ENCODE measurements at regions not wholly inside any gene's neighbourhood (a gene's known extent, or its start where the extent isn't known, plus 50 kb on each side); places are given as distances from the start of the nearest gene placed in this dataset.

DNA sequence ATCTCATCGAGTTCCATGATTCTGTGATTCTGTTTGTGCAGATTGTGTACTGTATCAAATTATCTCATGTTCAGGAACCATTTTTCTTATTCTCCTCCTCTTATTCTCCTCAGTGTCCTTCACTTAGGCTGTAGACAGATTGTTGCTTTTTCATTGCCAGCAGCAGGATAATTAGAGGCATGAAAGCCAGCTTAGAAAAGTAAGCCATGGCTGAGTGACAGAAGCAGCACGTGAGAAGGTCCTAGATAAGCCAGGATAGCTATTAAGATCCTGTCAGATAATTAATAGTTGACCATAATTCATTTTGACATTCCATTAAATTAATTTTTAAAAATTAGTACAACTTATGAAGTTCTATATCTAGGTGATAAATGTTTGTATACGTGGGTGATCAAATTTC is 60.8 kb upstream of the PRKACB start:
- no peak for ATAC-seq
- intact Hi-C loops (cut with DNase I): no loop called here

GRCh38 chr1:84078842-84079202 is 65.2 kb upstream of the PRKACB start:
- peaks cover 14% of the 10 kb centered on the region for H3K4me1 ChIP-seq
- no peaks in the 10 kb centered on the region for H3K27me3 ChIP-seq (ENCODE audit: low read depth)
- ATAC-seq (no peak), DNase-seq (no peak)
- TF ChIP-seq, protein P1, sequence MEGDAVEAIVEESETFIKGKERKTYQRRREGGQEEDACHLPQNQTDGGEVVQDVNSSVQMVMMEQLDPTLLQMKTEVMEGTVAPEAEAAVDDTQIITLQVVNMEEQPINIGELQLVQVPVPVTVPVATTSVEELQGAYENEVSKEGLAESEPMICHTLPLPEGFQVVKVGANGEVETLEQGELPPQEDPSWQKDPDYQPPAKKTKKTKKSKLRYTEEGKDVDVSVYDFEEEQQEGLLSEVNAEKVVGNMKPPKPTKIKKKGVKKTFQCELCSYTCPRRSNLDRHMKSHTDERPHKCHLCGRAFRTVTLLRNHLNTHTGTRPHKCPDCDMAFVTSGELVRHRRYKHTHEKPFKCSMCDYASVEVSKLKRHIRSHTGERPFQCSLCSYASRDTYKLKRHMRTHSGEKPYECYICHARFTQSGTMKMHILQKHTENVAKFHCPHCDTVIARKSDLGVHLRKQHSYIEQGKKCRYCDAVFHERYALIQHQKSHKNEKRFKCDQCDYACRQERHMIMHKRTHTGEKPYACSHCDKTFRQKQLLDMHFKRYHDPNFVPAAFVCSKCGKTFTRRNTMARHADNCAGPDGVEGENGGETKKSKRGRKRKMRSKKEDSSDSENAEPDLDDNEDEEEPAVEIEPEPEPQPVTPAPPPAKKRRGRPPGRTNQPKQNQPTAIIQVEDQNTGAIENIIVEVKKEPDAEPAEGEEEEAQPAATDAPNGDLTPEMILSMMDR (IDR thresholded peaks at IDR 0.05): no peak
- H3K9me3 ChIP-seq: no peaks in the 10 kb centered on the region
- no peak overlapping the region for H3K27ac ChIP-seq
- no peaks in the 10 kb centered on the region for H3K36me3 ChIP-seq
- H3K4me3 ChIP-seq: peak overlapping the region; percentile 75
- intact Hi-C loops (cut with DNase I): no loop called here

More for the DNA sequence above, 60.8 kb upstream of the PRKACB start:
- no peak for DNase-seq
- Histone ChIP-seq H3K27ac (no peak overlapping the region), H3K9me3 (no peaks in the 10 kb centered on the region), H3K4me3 (no peak overlapping the region), H3K4me1 (peaks cover 9% of the 10 kb centered on the region), H3K27me3 (ENCODE audit: low read depth) (no peaks in the 10 kb centered on the region), H3K36me3 (no peaks in the 10 kb centered on the region)
- TF ChIP-seq, protein P1 (IDR thresholded peaks at IDR 0.05): no peak

DNA sequence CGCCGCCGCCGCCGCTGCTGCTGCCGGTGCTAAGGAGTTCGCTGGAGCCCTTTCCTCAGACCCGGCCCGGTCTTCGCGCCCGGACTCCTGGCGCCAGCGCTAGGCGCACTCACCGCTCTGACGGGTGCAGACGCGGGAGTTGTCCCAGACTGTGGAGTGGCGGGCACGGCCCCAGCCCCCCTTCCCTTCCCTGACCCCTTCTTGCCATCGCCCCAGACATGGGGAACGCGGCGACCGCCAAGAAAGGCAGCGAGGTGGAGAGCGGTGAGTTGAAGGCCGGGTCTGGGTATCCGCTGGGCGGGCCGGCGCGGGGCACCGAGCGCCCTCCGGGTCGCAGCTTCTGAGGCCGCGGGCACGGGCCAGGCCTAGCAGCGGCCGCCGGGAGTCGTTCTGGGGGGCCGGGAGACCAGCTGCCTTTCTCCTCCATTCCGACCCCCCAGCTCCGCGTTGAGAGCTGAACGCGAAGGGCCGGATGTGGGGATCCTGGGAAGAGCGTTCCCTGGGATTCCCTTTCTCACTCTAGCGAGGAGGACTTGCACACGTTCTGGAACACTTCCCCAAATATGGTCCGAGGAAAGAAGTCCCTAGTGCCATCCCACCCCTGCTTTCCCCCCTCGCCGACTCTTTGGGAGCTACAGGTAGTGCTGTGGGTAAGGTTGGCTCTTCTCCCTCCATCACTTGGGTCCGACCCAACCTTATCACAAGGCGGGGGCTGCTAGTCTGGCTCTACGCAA is 65.8 kb upstream of the PRKACB start:
- Histone ChIP-seq H3K4me3 (peak overlapping the region; percentile 75), H3K36me3 (no peaks in the 10 kb centered on the region), H3K27ac (peak overlapping the region; percentile 73), H3K9me3 (no peaks in the 10 kb centered on the region), H3K27me3 (ENCODE audit: low read depth) (no peaks in the 10 kb centered on the region), H3K4me1 (peaks cover 14% of the 10 kb centered on the region)
- DNase-seq (no peak), ATAC-seq (peak; percentile 69 to 77)
- TF ChIP-seq, protein P1 (IDR thresholded peaks at IDR 0.05): no peak
- intact Hi-C loops (cut with DNase I): no loop called here

DNA sequence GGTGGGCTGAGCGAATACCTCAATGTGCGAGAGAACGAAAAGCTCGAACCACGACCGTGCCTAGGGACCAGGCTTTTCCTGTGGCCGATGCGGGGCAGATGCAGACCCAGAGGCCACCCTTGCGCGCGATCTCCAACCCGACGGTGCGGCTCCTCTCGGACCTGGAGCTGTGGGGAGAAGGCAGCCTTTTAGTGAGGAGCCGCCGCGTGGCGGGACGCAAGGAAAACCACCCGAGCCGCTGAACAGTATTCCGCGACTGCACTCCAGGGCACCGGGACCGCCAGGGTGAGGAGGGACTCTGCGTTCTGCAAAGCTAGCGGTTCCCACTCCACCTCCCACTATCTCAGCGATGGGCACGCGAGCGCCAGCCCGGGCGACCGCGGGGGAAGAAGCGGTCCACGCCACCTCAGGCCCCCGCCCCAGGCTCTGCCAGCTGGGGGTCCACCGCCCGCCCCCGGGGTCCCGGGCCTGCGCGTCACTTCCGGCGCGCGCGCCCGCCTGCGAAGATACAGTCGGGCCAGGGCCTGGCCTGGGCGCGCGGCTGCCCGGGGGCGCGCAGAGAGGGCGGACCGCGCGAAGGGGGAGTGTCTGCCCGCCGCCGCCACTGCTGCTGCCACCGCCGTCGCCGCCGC is 66.5 kb upstream of the PRKACB start:
- TF ChIP-seq, protein P1 (IDR thresholded peaks at IDR 0.05): no peak
- H3K4me1 ChIP-seq: peaks cover 14% of the 10 kb centered on the region
- intact Hi-C loops (cut with DNase I): no loop called here
- no peaks in the 10 kb centered on the region for H3K36me3 ChIP-seq
- peak; percentile 69 for DNase-seq
- peak overlapping the region; percentile 75 for H3K4me3 ChIP-seq
- H3K9me3 ChIP-seq: no peaks in the 10 kb centered on the region
- H3K27ac ChIP-seq: peak overlapping the region; percentile 73
- H3K27me3 ChIP-seq (ENCODE audit: low read depth): no peaks in the 10 kb centered on the region
- peak; percentile 98 to 99 for ATAC-seq

DNA sequence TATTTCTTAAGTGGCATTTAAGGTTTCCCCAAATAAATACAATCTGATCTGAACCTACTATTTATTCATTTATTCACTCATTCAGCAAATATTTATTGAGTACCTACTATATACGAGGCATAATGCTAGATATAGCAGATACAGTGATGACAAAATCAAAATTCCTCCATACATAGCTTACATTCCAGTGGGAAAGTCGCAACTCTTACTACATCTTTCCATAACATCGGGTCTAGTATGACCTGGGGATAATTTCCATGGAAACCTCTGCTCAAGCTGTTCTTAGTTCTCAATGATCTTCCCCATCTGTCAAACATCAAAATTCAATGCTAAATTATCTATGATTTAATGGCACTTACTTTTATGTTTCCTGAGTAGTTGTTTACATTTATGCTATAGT is 70.8 kb upstream of the PRKACB start:
- H3K27ac ChIP-seq: no peak overlapping the region
- intact Hi-C loops (cut with DNase I): no loop called here
- TF ChIP-seq, protein P1 (IDR thresholded peaks at IDR 0.05): no peak
- DNase-seq: no peak
- no peaks in the 10 kb centered on the region for H3K9me3 ChIP-seq
- no peak overlapping the region for H3K4me3 ChIP-seq
- H3K36me3 ChIP-seq: no peaks in the 10 kb centered on the region
- no peak for ATAC-seq
- no peaks in the 10 kb centered on the region for H3K27me3 ChIP-seq (ENCODE audit: low read depth)
- H3K4me1 ChIP-seq: peaks cover 5% of the 10 kb centered on the region
